ENCODE measurements at regions not wholly inside any gene's neighbourhood (a gene's known extent, or its start where the extent isn't known, plus 50 kb on each side); places are given as distances from the start of the nearest gene placed in this dataset.

DNA sequence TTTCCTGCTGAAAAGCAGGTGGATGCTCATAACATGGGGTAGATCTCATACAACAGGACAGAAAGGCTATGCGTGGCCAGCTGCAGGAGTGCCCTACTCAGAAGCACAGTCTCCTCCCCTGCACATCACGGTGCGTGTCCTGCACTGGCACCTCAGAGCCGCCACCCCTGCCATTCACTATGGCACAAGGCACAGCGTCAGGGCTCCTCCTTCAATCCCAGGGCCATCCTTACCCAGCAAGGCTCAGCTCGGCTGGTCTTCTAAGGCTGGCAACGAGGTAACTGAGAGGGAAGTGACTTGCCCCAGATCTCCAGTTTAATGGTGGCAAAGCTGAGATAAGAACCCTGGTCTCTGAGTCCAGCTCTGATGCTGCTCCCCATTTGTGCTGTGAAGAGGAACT, 97.1 kb downstream of the CPN2 start:
- TF ChIP-seq POLR2A (IDR thresholded peaks at IDR 0.05) (no peak), CTCF (IDR thresholded peaks at IDR 0.05) (no peak)

Measured in body of pancreas (tissue), 4 donors.